Activated CD4-positive, alpha-beta memory T cell treated with anti-CD3 and anti-CD28 coated beads for 36 hours (primary cell): ENCODE measurements at regions not wholly inside any gene's neighbourhood (a gene's known extent, or its start where the extent isn't known, plus 50 kb on each side); places are given as distances from the start of the nearest gene placed in this dataset.

ENCODE experiments used
- CTCF ChIA-PET: fragments of 350-600 bp; sonication (Branson Sonifier 250); formaldehyde crosslinking; loops from one replicate; lab custom pipeline; 2021; ENCODE audit warnings: antibody characterized with exemption, inconsistent platforms; lab: Charles Lee
- POLR2A ChIA-PET: fragments of 350-600 bp; sonication (Branson Sonifier 250); formaldehyde crosslinking; loops from one replicate; lab custom pipeline; 2021; ENCODE audit warnings: antibody characterized with exemption; lab: Charles Lee
- DNase-seq: peaks from one replicate; pipeline ENCODE4 v3.0.0-alpha.2; 2020
- H3K27ac Mint-ChIP-seq: one replicate; pipeline ENCODE4 v1.8.0; 2021; ENCODE audit warnings: mixed read lengths
- H3K27me3 Mint-ChIP-seq: one replicate; pipeline ENCODE4 v1.8.0; 2021; ENCODE audit warnings: mixed read lengths
- H3K36me3 Mint-ChIP-seq: one replicate; pipeline ENCODE4 v1.8.0; 2021; ENCODE audit warnings: mixed read lengths
- H3K4me1 Mint-ChIP-seq: one replicate; pipeline ENCODE4 v1.8.0; 2021; ENCODE audit warnings: low read depth, mixed read lengths
- H3K4me3 Mint-ChIP-seq: one replicate; pipeline ENCODE4 v1.8.0; 2021; ENCODE audit warnings: mild to moderate bottlenecking, mixed read lengths
- H3K9me3 Mint-ChIP-seq: one replicate; pipeline ENCODE4 v1.8.0; 2021; ENCODE audit warnings: mixed read lengths
- intact Hi-C: fragments of 100-400 bp; cut with micrococcal nuclease; formaldehyde crosslinking; loops from one replicate; pipeline ENCODE4 v1.15.1; 2023

DNA sequence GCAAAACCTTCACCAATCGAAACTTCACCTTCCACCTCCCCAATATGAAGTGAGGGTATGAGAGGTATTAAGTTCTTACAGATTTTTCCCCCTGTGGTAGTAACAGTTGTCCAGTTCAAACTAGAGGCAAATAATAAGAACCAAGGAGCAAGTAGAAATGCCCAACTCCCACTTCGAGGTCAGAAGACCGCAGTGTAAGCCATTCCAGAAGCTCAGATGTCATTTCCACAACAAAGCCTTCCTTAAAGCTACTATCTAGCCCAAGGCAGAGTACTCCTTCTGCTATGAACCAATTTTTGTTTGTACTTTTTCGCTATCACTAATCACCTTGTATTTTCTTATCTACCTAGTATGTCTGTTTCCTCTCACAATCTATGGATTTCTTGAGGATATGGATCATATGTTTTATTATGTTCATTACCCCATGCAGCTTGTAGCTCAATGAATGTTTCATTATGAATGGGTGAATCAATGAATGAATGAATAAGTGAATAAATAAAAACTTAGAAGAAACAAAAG is 235.7 kb upstream of the KCNMB2 start:
- no peaks in the 10 kb centered on the region for H3K36me3 Mint-ChIP-seq
- no peaks in the 10 kb centered on the region for H3K9me3 Mint-ChIP-seq
- no peaks in the 10 kb centered on the region for H3K27me3 Mint-ChIP-seq
- H3K4me3 Mint-ChIP-seq = no peak overlapping the region
- POLR2A ChIA-PET = no interaction called here
- no peak overlapping the region for H3K27ac Mint-ChIP-seq
- CTCF ChIA-PET = no interaction called here
- no peak for DNase-seq
- peaks cover 1% of the 10 kb centered on the region for H3K4me1 Mint-ChIP-seq
- intact Hi-C loops = no loop called here

DNA sequence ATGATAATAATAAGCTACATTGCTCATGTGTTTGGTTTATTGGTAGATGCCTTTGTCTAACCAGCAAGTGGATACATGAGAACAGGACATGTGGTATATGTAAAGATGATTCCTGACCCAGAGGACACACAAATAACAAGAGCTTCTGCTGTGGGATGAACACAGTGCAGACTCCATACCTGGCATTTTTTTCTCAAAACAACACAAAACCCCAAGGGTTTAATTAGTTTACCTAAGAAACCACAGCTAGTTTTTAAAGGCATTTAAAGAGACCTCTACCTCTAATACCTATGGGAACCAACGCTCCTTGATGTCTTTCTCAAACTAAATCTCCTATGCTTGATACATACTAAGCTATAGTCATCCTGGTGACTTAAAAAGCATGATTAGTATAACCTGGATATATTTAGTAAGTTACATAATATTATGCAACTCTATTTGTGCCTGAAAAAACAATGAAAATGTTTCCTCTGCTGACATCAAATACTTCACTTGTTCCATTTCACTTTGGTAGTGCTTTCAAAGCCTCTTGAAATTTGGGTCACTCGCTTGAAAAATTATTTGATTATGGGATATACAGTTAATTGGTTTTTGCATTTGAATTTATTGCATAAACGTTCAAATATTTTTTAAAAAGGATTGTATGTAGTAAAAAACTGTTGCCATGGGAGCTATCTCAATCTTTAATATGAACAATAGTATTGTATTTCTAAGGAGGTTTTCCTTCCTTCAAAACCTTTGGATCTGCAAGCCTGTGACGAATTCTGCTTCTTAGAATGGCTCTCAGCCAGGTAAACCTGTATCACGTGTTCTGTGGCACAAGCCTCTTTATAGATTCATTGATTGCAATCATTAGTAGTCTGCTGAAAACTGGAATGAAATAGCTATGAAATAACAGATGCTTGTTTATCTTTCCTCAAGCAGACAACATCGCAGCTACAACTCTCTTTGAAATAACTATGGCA is 233.0 kb upstream of the KCNMB2 start:
- no peak overlapping the region for H3K27ac Mint-ChIP-seq
- POLR2A ChIA-PET = no interaction called here
- H3K9me3 Mint-ChIP-seq = no peaks in the 10 kb centered on the region
- H3K4me1 Mint-ChIP-seq = no peaks in the 10 kb centered on the region
- H3K4me3 Mint-ChIP-seq = no peak overlapping the region
- no peaks in the 10 kb centered on the region for H3K36me3 Mint-ChIP-seq
- no peaks in the 10 kb centered on the region for H3K27me3 Mint-ChIP-seq
- CTCF ChIA-PET = no interaction called here
- intact Hi-C loops = no loop called here
- no peak for DNase-seq

DNA sequence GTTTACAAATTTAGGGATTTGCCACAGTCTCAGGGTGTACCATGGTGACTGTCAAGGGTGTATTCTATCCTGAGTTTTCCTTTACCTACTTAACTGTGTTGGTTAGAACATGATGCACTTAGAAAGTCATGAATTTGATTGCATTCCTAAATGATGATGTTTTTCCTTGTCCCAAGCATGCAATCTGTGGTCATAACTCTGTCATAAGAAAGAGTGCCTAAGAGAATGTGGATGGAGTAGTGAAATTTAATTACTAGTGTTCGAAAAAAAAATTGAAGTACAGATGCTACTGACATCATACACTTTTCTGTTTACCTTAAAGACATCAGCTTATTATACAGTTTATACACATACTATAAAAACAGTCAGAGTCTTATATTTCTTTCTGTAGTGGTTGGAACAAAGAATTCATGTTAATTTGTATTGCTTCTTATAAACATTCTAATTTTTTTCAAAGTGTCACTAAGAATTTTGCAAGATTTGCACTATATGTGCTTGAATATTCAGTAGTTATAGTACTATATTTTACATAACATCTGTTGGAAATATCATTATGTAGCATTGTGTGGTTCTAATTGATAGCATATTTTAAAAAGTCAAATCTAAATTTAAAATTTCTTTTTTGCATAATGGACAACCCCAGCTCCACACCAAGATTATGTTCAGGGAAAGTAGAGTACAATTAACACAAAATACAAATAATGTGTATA is 231.3 kb upstream of the KCNMB2 start:
- Mint-ChIP-seq H3K36me3 (no peaks in the 10 kb centered on the region), H3K4me1 (peaks cover under 1% of the 10 kb centered on the region), H3K4me3 (no peak overlapping the region), H3K27me3 (no peaks in the 10 kb centered on the region), H3K27ac (no peak overlapping the region), H3K9me3 (no peaks in the 10 kb centered on the region)
- intact Hi-C loops = no loop called here
- no peak for DNase-seq
- POLR2A ChIA-PET = no interaction called here
- CTCF ChIA-PET = no interaction called here

DNA sequence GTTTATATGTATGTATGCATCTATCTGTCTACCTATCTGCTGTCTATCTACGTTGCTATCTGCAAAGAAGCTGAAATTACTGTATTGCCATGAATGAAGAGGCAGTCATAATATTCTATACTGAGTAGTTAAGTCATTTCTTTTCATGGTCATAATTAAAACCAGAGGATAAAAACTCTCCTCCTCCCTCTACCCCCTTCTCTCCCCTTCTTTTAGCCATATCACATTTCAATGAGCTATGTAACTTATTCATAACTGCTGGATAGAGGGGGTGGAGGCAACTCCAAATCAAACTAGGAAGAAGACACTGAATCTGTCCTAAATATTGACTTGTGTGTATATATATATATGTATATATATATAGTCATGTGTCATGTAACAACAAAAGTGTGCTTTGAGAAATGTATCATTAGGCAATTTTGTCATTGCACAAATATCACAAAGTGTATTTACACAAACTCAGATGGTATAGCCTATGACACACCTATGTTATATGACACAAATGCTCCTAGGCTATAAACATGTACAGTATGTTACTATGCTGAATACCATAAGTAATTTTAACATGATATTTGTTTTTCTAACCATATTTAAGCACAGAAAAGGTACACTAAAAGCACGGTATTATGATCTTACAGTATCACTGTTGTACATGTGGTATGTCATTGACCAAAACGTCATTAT is 229.7 kb upstream of the KCNMB2 start:
- Mint-ChIP-seq H3K36me3 (no peaks in the 10 kb centered on the region), H3K4me1 (peaks cover 2% of the 10 kb centered on the region), H3K4me3 (no peak overlapping the region), H3K27me3 (no peaks in the 10 kb centered on the region), H3K9me3 (no peaks in the 10 kb centered on the region), H3K27ac (no peak overlapping the region)
- POLR2A ChIA-PET = no interaction called here
- intact Hi-C loops = no loop called here
- no peak for DNase-seq
- CTCF ChIA-PET = no interaction called here

DNA sequence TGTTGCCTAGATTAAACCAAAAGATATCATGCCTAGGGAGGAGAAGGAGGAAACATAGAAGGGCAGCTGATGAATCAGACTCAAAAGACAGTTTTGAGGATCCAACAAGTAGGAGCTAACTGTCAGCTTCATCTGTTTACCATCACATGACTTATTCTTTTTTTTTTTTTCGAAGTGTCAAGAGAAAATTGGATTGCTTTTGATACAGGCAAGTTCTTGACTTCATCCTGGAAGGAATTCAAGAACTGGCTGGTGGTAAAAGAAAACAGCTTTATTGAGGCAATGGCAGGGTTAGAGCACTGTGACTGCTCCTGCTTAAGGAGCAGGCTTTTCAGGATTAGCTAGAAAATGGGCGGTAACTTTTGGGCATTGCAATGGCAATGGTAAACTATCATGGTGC is 227.5 kb upstream of the KCNMB2 start:
- H3K4me3 Mint-ChIP-seq = no peak overlapping the region
- ChIA-PET CTCF (no interaction called here), POLR2A (no interaction called here)
- peaks cover 2% of the 10 kb centered on the region for H3K4me1 Mint-ChIP-seq
- no peaks in the 10 kb centered on the region for H3K27me3 Mint-ChIP-seq
- intact Hi-C loops = no loop called here
- no peaks in the 10 kb centered on the region for H3K9me3 Mint-ChIP-seq
- H3K27ac Mint-ChIP-seq = no peak overlapping the region
- no peak for DNase-seq
- no peaks in the 10 kb centered on the region for H3K36me3 Mint-ChIP-seq

DNA sequence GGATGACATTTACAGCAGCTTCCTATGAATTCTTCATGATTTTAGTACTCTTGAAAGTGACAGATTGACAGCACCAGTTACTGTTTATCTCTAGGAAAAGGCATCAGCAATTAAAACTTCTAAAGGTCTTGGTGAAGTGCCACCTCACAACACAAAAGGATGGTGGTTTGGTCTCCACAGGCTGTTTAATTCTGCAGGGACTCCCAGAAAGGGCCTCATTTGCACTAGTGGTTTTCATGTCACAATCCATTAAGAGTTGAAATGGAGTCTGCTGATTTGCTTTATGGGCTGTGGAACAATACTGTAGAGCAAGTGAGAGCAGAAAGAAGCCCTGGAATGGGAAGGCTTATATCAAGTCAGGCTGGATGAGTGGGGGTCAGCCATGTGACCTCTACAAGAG is 225.3 kb upstream of the KCNMB2 start:
- Mint-ChIP-seq H3K27me3 (peaks cover 1% of the 10 kb centered on the region), H3K4me1 (peaks cover 2% of the 10 kb centered on the region), H3K36me3 (no peaks in the 10 kb centered on the region), H3K9me3 (no peaks in the 10 kb centered on the region), H3K27ac (no peak overlapping the region), H3K4me3 (no peak overlapping the region)
- ChIA-PET POLR2A (no interaction called here), CTCF (no interaction called here)
- no peak for DNase-seq
- intact Hi-C loops = no loop called here

DNA sequence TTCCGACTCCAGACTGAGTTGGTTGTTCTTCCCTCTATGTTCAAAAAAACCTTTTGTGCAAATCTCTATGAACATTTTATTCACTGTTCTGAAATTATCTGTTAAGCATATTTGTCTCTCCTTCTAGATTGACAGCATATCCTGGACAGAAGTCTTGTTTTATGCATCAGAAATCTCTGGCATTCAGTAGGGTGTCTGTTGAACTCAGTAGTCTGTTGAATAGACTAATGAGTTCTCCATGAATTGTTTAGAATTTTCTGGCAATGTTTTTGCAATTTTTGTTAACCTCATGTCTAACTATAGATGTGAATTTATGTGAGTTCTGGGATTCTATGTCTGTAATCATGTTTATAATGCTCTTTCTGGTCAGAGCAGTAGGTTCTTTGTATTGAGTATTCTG is 222.5 kb upstream of the KCNMB2 start:
- ChIA-PET CTCF (no interaction called here), POLR2A (no interaction called here)
- Mint-ChIP-seq H3K4me1 (peaks cover 2% of the 10 kb centered on the region), H3K27me3 (peaks cover 1% of the 10 kb centered on the region), H3K36me3 (no peaks in the 10 kb centered on the region), H3K4me3 (no peak overlapping the region), H3K27ac (no peak overlapping the region), H3K9me3 (no peaks in the 10 kb centered on the region)
- intact Hi-C loops = no loop called here
- no peak for DNase-seq

DNA sequence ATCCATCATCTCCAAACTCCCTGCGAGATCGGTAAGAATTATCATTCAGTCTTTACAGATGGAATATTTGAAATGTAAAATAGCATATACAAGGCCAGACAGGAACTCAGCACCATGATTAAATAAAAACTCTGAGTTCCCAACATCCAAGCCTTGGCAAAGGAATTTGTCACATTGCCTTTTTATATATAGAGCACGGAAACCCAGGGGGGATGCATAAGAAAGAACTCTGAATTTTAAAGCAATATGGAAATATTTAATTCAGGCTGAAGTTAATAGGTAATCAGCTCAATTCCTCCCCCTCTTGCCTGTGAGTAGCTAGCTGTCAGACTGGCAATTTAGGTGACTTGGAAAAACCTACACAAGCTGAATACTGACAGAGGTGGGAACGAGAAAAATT is 217.9 kb upstream of the KCNMB2 start:
- Mint-ChIP-seq H3K36me3 (no peaks in the 10 kb centered on the region), H3K4me1 (no peaks in the 10 kb centered on the region), H3K27ac (no peak overlapping the region), H3K27me3 (peaks cover 1% of the 10 kb centered on the region), H3K4me3 (no peak overlapping the region), H3K9me3 (no peaks in the 10 kb centered on the region)
- CTCF ChIA-PET = no interaction called here
- intact Hi-C loops = no loop called here
- POLR2A ChIA-PET = no interaction called here
- DNase-seq = no peak

DNA sequence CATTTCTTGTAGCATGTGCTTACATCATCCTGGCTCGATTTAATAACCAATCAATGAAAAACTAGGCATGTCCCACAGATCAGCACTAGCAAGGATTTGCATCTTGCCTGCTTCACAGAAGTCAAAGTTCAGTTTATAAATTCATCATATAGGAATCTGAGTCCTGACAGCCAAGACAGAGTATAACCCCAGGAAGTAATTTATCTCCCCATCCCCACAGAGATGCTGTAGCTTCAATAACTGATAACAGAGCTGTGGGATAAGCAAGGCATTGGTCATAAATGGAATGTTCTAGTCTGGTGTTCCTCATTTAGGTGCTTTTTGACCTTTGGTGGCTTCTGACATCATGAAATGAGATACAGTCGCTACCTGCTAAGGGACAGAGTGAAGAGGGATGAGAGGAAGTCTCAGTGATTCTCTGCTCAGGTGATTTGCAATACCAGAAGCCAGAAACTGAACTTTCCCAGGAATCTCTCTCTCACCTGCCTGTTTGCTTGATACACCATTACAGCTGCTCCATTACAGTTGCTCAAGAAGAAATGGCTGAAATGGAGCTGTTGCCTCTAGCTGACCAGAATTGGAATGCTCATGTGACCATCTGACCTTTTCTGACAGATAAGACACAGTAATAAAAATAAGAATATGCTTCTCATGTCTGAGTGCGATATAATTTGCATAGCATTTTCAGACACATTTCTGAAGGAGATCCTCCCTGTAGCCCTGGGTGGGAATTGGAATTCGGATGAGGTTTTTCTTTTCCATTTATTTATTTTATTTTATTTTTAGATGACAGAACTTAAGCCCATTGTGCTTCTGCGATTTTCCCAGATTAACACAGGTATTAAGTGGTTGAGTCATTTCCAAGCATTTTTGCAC is 217.1 kb upstream of the KCNMB2 start:
- no peak for DNase-seq
- Mint-ChIP-seq H3K36me3 (no peaks in the 10 kb centered on the region), H3K4me3 (no peak overlapping the region), H3K27me3 (peaks cover 1% of the 10 kb centered on the region), H3K27ac (no peak overlapping the region), H3K4me1 (no peaks in the 10 kb centered on the region), H3K9me3 (no peaks in the 10 kb centered on the region)
- ChIA-PET POLR2A (no interaction called here), CTCF (no interaction called here)
- intact Hi-C loops = no loop called here

DNA sequence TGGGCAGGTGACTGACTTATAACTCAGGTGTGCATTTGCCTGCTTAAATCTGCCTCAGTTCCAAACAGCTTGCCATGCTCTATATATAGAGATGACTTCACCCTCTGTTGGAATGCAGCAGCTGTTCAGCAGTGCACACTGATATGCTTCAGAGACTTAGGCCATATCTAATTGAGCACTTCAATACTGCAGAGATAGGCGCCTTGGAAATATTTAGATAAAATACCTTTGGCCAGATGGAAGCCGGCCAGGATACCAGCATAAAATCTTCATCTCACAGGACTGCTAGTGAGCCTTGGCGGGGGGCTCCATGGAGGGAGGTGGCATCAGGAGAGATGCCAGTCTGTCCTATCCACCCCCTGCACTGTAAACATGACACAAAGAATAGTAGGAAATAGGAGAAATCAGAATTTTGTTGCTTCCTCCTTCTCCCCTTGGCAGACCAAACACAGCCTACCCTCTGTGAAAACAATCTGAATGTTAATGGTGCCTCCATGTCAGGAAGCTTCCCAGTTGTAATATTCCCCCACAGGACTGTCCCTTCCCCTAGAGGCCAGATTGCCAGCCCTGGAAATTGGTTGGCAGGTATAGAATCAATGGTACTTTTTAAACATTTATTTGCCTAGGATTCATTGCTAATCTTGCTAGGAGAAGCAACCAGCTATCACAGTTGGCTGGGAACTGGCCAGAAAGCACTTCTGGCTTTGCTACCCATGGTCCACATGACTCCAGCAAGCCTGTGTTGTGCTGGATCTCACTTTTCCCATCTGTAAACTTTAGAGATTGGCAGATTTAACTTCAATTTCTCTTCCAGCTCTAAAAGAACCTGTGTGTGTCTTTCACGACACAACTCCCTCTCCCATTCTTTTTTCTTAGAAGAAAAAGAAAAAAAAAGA is 215.5 kb upstream of the KCNMB2 start:
- H3K27me3 Mint-ChIP-seq = no peaks in the 10 kb centered on the region
- POLR2A ChIA-PET = no interaction called here
- no peaks in the 10 kb centered on the region for H3K4me1 Mint-ChIP-seq
- no peaks in the 10 kb centered on the region for H3K9me3 Mint-ChIP-seq
- no peaks in the 10 kb centered on the region for H3K36me3 Mint-ChIP-seq
- intact Hi-C loops = no loop called here
- DNase-seq = no peak
- no peak overlapping the region for H3K4me3 Mint-ChIP-seq
- H3K27ac Mint-ChIP-seq = no peak overlapping the region
- CTCF ChIA-PET = no interaction called here

DNA sequence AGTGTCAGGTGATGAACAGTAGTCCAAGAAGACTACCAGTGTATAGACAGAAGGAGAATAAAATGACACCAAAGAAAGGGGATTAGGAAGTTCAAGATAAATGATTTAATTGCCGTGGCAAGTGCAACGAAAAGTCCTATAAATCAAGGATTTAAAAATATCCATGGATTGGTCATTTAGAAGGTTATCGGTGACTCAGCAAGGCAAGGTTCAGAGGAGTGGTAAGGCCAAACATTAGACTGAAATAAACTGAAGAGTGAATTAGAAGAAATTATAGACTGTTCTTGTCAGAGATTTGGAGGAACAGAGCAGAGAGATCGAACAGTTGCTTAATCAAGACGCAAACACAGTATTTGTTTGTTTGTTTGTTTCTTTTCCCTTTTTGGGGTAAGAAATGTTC is 211.9 kb upstream of the KCNMB2 start:
- Mint-ChIP-seq H3K4me3 (no peak overlapping the region), H3K27me3 (no peaks in the 10 kb centered on the region), H3K4me1 (no peaks in the 10 kb centered on the region), H3K36me3 (no peaks in the 10 kb centered on the region), H3K9me3 (no peaks in the 10 kb centered on the region), H3K27ac (no peak overlapping the region)
- DNase-seq = no peak
- CTCF ChIA-PET = no interaction called here
- POLR2A ChIA-PET = no interaction called here
- intact Hi-C loops = no loop called here
